IMR-90 (cell line): ENCODE measurements at regions not wholly inside any gene's neighbourhood (a gene's known extent, or its start where the extent isn't known, plus 50 kb on each side); places are given as distances from the start of the nearest gene placed in this dataset.

Experiments used
- ATAC-seq: fragments of 200-7000 bp; cut with Tn5 transposase; 2 replicates; pipeline ENCODE4 v1.9.1; 2020; ENCODE audit warnings: low read depth, mild to moderate bottlenecking, moderate library complexity
- BruUV-seq: library from RNA; stranded (reverse); fragments of 400-500 nt; replicated peaks from 2 replicates; lab custom pipeline; 2021; lab: Mats Ljungman, UMichigan
- CTCF ChIA-PET: fragments of 300-600 bp; formaldehyde crosslinking; extraction: SDS; loops from one replicate; lab custom pipeline; 2021; ENCODE audit warnings: antibody characterized with exemption; lab: Yijun Ruan, JAX
- POLR2A ChIA-PET: fragments of 300-600 bp; sonication (Branson Sonifier 250); formaldehyde crosslinking; loops from one replicate; lab custom pipeline; 2022; ENCODE audit warnings: antibody characterized with exemption; ENCODE audit not compliant: unreplicated experiment; lab: Charles Lee
- DNase-seq: peaks from one replicate; pipeline ENCODE4 v3.0.0; 2013
- H2AFZ ChIP-seq: replicated peaks from 2 replicates; pipeline ENCODE3; 2013; ENCODE audit warnings: low read length, mild to moderate bottlenecking; ENCODE audit not compliant: poor library complexity
- H2AK5ac ChIP-seq: 2 replicates; pipeline ENCODE4 v1.6.1; 2013; ENCODE audit warnings: low read depth, low read length, inconsistent platforms
- H2AK9ac ChIP-seq: replicated peaks from 2 replicates; pipeline ENCODE3; 2013; ENCODE audit warnings: mild to moderate bottlenecking, low read depth, low read length, moderate library complexity; ENCODE audit not compliant: poor library complexity
- H2BK120ac ChIP-seq: 2 replicates; pipeline ENCODE4 v1.6.1; 2013; ENCODE audit warnings: low read depth, low read length, inconsistent platforms
- H2BK15ac ChIP-seq: 3 replicates; pipeline ENCODE4 v1.6.1; 2013; ENCODE audit warnings: low read depth, low read length, inconsistent platforms
- H2BK20ac ChIP-seq: 2 replicates; pipeline ENCODE4 v1.6.1; 2013; ENCODE audit warnings: low read depth, mild to moderate bottlenecking, inconsistent platforms, low read length, moderate library complexity
- H2BK5ac ChIP-seq: 2 replicates; pipeline ENCODE4 v1.6.1; 2013; ENCODE audit warnings: mild to moderate bottlenecking, low read depth, low read length, inconsistent platforms; ENCODE audit not compliant: poor library complexity, severe bottlenecking
- H3K14ac ChIP-seq: replicated peaks from 2 replicates; pipeline ENCODE4 v1.6.1; 2013; ENCODE audit warnings: low read depth, low read length, inconsistent platforms
- H3K18ac ChIP-seq: 2 replicates; pipeline ENCODE4 v1.6.1; 2013; ENCODE audit warnings: low read depth, low read length, control low read depth
- H3K23ac ChIP-seq: 2 replicates; pipeline ENCODE4 v1.6.1; 2013; ENCODE audit warnings: low read depth, low read length, inconsistent platforms
- H3K27ac ChIP-seq: 2 replicates; pipeline ENCODE4 v1.5.1; 2013; ENCODE audit warnings: mild to moderate bottlenecking, control low read depth, low read length; ENCODE audit not compliant: insufficient read depth
- H3K27me3 ChIP-seq: 2 replicates; pipeline ENCODE4 v1.6.1; 2013; ENCODE audit warnings: low read length; ENCODE audit not compliant: control insufficient read depth, insufficient read depth
- H3K36me3 ChIP-seq: 2 replicates; pipeline ENCODE4 v1.6.1; 2013; ENCODE audit warnings: low read length, mixed read lengths; ENCODE audit not compliant: control insufficient read depth, insufficient read depth
- H3K4ac ChIP-seq: 2 replicates; pipeline ENCODE4 v1.6.1; 2013; ENCODE audit warnings: low read depth, low read length, inconsistent platforms
- H3K4me1 ChIP-seq: 2 replicates; pipeline ENCODE4 v1.6.1; 2013; ENCODE audit warnings: low read length, mixed read lengths; ENCODE audit not compliant: control insufficient read depth, insufficient read depth
- H3K4me2 ChIP-seq: 2 replicates; pipeline ENCODE4 v1.6.1; 2013; ENCODE audit warnings: low read depth, mild to moderate bottlenecking, control low read depth, low read length, moderate library complexity
- H3K4me3 ChIP-seq: 2 replicates; pipeline ENCODE4 v1.5.1; 2013; ENCODE audit warnings: low read depth, mild to moderate bottlenecking, control low read depth, low read length, moderate library complexity; ENCODE audit not compliant: insufficient read depth
- H3K56ac ChIP-seq: 2 replicates; pipeline ENCODE4 v1.6.1; 2013; ENCODE audit warnings: low read length, inconsistent platforms; ENCODE audit not compliant: insufficient read depth; ENCODE audit errors: extremely low read depth
- H3K79me1 ChIP-seq, 2 experiments: 2 replicates each; pipeline ENCODE4 v1.6.1; 2013; ENCODE audit warnings: low read length in 2 of 2, inconsistent platforms in 1 of 2, low read depth in 1 of 2
- H3K9ac ChIP-seq: 2 replicates; pipeline ENCODE4 v1.6.1; 2013; ENCODE audit warnings: low read depth, low read length, control low read depth
- H3K9me1 ChIP-seq: 2 replicates; pipeline ENCODE4 v1.6.1; 2013; ENCODE audit warnings: low read length, inconsistent platforms; ENCODE audit not compliant: insufficient read depth
- H3K9me3 ChIP-seq: 2 replicates; pipeline ENCODE4 v1.6.1; 2013; ENCODE audit warnings: low read length; ENCODE audit not compliant: control insufficient read depth, insufficient read depth
- H4K20me1 ChIP-seq: 2 replicates; pipeline ENCODE4 v1.6.1; 2013; ENCODE audit warnings: low read length, inconsistent platforms; ENCODE audit not compliant: insufficient read depth
- H4K5ac ChIP-seq: 2 replicates; pipeline ENCODE4 v1.6.1; 2013; ENCODE audit warnings: mild to moderate bottlenecking, low read depth, low read length, control low read depth
- H4K8ac ChIP-seq, 2 experiments: 2 replicates each; pipeline ENCODE4 v1.6.1; 2013; ENCODE audit warnings: low read depth in 2 of 2, low read length in 2 of 2, control low read depth in 1 of 2, inconsistent platforms in 1 of 2
- H4K91ac ChIP-seq: 2 replicates; pipeline ENCODE4 v1.6.1; 2013; ENCODE audit warnings: low read depth, low read length, inconsistent platforms; ENCODE audit not compliant: insufficient read depth
- CEBPB ChIP-seq: IDR thresholded peaks from 2 replicates; pipeline ENCODE4 v1.6.1; 2012; ENCODE audit warnings: low read depth, low read length, improper control_type of control experiment
- FOS ChIP-seq: fragments of 150-350 bp; IDR thresholded peaks from 2 replicates; pipeline ENCODE4 v1.6.1; 2016; ENCODE audit warnings: low read depth, low read length
- NFE2L2 ChIP-seq: fragments of 150-350 bp; IDR thresholded peaks from 2 replicates; pipeline ENCODE4 v1.6.1; 2016; ENCODE audit warnings: low read depth, mild to moderate bottlenecking, low read length
- RAD21 ChIP-seq: IDR thresholded peaks from 2 replicates; pipeline ENCODE4 v1.6.1; 2012; ENCODE audit warnings: low read length, improper control_type of control experiment
- RFX5 ChIP-seq: IDR thresholded peaks from 2 replicates; pipeline ENCODE4 v1.8.0; 2012; ENCODE audit warnings: low read depth, mild to moderate bottlenecking, low read length, moderate library complexity
- USF2 ChIP-seq: fragments of 150-350 bp; IDR thresholded peaks from 2 replicates; pipeline ENCODE4 v1.6.1; 2017; ENCODE audit warnings: mild to moderate bottlenecking, antibody characterized with exemption, low read length, low read depth
- WGBS, 2 experiments: methylation state at CpG; one replicate each; pipeline versions ENCODE4 v1.1.5 to v1.1.7; 2013; ENCODE audit warnings: missing lambda C conversion rate in 2 of 2; ENCODE audit not compliant: insufficient read length in 1 of 2; ENCODE audit errors: extremely low coverage in 2 of 2; 5-methylcytosine and 5-hydroxymethylcytosine counted together
- dilution Hi-C: fragments of 300-500 bp; cut with HindIII; formaldehyde crosslinking; loops from one replicate; pipeline ENCODE4 v1.14.3; 2018; ENCODE audit warnings: low sequenced_read_pairs; ENCODE audit not compliant: unreplicated experiment
- in situ Hi-C: fragments of 300-500 bp; cut with MboI; formaldehyde crosslinking; loops from 3 replicates; pipeline ENCODE4 v1.14.3; 2019; ENCODE audit warnings: low sequenced_read_pairs, inconsistent platforms, mixed read lengths
- intact Hi-C: fragments of 100-400 bp; cut with micrococcal nuclease; formaldehyde crosslinking; loops from 2 replicates; pipeline ENCODE4 v1.10.0; 2022

- ATAC-seq (0 out of 2 replicates have a peak, but pooled peaks have one; percentile 32), DNase-seq (peak; percentile 22)
- intact Hi-C loops (loop anchor here (1.0 kb wide), 1 partner anchor 23 kb away; no protein-coding TSS in a partner anchor), in situ Hi-C loops (no loop called here), dilution Hi-C loops (no loop called here)
- H3K18ac ChIP-seq = no peak overlapping the region
- H4K8ac ChIP-seq = peak overlapping the region in 1 of 2 experiments; percentile 84; a peak in 2 of 4 replicates
- H3K4me3 ChIP-seq = no peak overlapping the region
- POLR2A ChIA-PET = no interaction called here
- H3K4ac ChIP-seq = 0 out of 2 replicates have a peak overlapping the region, but pooled peaks have one; percentile 57
- H3K9me1 ChIP-seq = no peaks in the 10 kb centered on the region; the same call in 1 of the 2 replicates
- 0 out of 2 replicates have a peak overlapping the region, but pooled peaks have one; percentile 1 for H3K4me2 ChIP-seq
- peak overlapping the region; percentile 72; the same call in 1 of the 2 replicates for H2AK5ac ChIP-seq
- peak overlapping the region; percentile 55; the same call in 1 of the 2 replicates for H2BK120ac ChIP-seq
- peak overlapping the region; percentile 96; the same call in 2 of the 3 replicates for H2BK15ac ChIP-seq
- H3K36me3 ChIP-seq = no peaks in the 10 kb centered on the region
- no peak overlapping the region for H3K27ac ChIP-seq
- no TSS peak for BruUV-seq
- peak overlapping the region; percentile 34; the same call in 1 of the 2 replicates for H3K14ac ChIP-seq
- no peak overlapping the region for H3K23ac ChIP-seq
- no peaks in the 10 kb centered on the region for H3K79me1 ChIP-seq
- H3K9me3 ChIP-seq = peaks cover 4% of the 10 kb centered on the region; the same call in 1 of the 2 replicates
- H4K20me1 ChIP-seq = no peaks in the 10 kb centered on the region
- WGBS, 2 experiments = 90% methylated on average over 3 of the region's 6 CpGs; no CpG with 5 or more reads in 1 of the 2 experiments
- peak overlapping the region; percentile 73 for H2AFZ ChIP-seq
- peak overlapping the region; percentile 44; the same call in 1 of the 2 replicates for H4K91ac ChIP-seq
- no peaks in the 10 kb centered on the region for H3K27me3 ChIP-seq
- H3K4me1 ChIP-seq = peaks cover 2% of the 10 kb centered on the region
- no peak overlapping the region for H2AK9ac ChIP-seq
- CTCF ChIA-PET = no interaction called here
- H3K56ac ChIP-seq = no peak overlapping the region
- peak overlapping the region; percentile 42 for H2BK5ac ChIP-seq
- peak overlapping the region; percentile 53 for H2BK20ac ChIP-seq
- H4K5ac ChIP-seq = no peak overlapping the region; the same call in 1 of the 2 replicates
- no peak overlapping the region for H3K9ac ChIP-seq
- TF ChIP-seq USF2 (no peak), CEBPB (no peak), NFE2L2 (no peak), FOS (no peak), RFX5 (no peak), RAD21 (no peak)
These were observed 85.0 kb upstream of the MYOCD start for GRCh38 chr17:12580640-12581039.
